GM12878 (cell line): ENCODE measurements at regions not wholly inside any gene's neighbourhood (a gene's known extent, or its start where the extent isn't known, plus 50 kb on each side); places are given as distances from the start of the nearest gene placed in this dataset.

Source experiments
- ATAC-seq: fragments of 200-7000 bp; cut with Tn5 transposase; 3 replicates; pipeline ENCODE4 v1.9.1; 2020; ENCODE audit warnings: mild to moderate bottlenecking, moderate library complexity
- BruUV-seq: library from RNA; stranded (reverse); fragments of 400-500 nt; replicated peaks from 2 replicates; lab custom pipeline; 2021; lab: Mats Ljungman, UMichigan
- CTCF ChIA-PET: fragments of 300-600 bp; sonication (Branson Sonifier 250); formaldehyde crosslinking; extraction: SDS; loops from one replicate; lab custom pipeline; 2021; ENCODE audit warnings: inconsistent platforms; lab: Yijun Ruan, JAX
- POLR2A ChIA-PET: fragments of 350-600 bp; formaldehyde crosslinking; extraction: SDS; loops from one replicate; lab custom pipeline; 2021; ENCODE audit warnings: inconsistent platforms; lab: Charles Lee
- RAD21 ChIA-PET: fragments of 300-600 bp; sonication (Branson Sonifier 250); formaldehyde crosslinking; loops from one replicate; lab custom pipeline; 2023; ENCODE audit warnings: antibody characterized with exemption; ENCODE audit not compliant: unreplicated experiment; lab: Charles Lee
- SMC1A ChIA-PET: fragments of 300-600 bp; sonication (Branson Sonifier 250); formaldehyde crosslinking; loops from one replicate; lab custom pipeline; 2023; ENCODE audit not compliant: unreplicated experiment, uncharacterized antibody; lab: Charles Lee
- DNase-seq: peaks from one replicate; pipeline ENCODE4 v3.0.0-alpha.2; 2011; ENCODE audit warnings: low read depth, low spot score
- FAIRE-seq: peaks from 3 replicates; lab custom pipeline; 2011; peaks lifted over from hg19 to GRCh38; lab: Jason Lieb, UNC
- H2AFZ ChIP-seq: 2 replicates; pipeline ENCODE4 v1.6.0; 2011; ENCODE audit warnings: low read depth, low read length, control low read depth; ENCODE audit not compliant: control insufficient read depth
- H3K27ac ChIP-seq: 2 replicates; pipeline ENCODE4 v1.5.1; 2011; ENCODE audit warnings: control low read depth; ENCODE audit not compliant: control insufficient read depth, insufficient read depth
- H3K27me3 ChIP-seq, 2 experiments: replicated peaks in 1 of 2; 2 replicates each; pipeline versions ENCODE4 v1.6.0 to v1.6.1; 2011; ENCODE audit warnings: low read length in 1 of 2; ENCODE audit not compliant: control insufficient read depth in 2 of 2, insufficient read depth in 2 of 2
- H3K36me3 ChIP-seq, 2 experiments: 2 replicates each; pipeline ENCODE4 v1.5.1; 2011; ENCODE audit warnings: low read length in 1 of 2; ENCODE audit not compliant: control insufficient read depth in 2 of 2, insufficient read depth in 2 of 2
- H3K4me1 ChIP-seq: 2 replicates; pipeline ENCODE4 v1.6.1; 2011; ENCODE audit warnings: mild to moderate bottlenecking, low read length, moderate library complexity, mixed read lengths; ENCODE audit not compliant: control insufficient read depth, insufficient read depth
- H3K4me2 ChIP-seq: 2 replicates; pipeline ENCODE4 v1.6.0; 2011; ENCODE audit warnings: control low read depth; ENCODE audit not compliant: control insufficient read depth, insufficient read depth
- H3K4me3 ChIP-seq: fragments of 200-600 bp; sonication (generic); 2 replicates; pipeline ENCODE4 v1.5.1; 2016
- H3K79me2 ChIP-seq: 2 replicates; pipeline ENCODE4 v1.6.0; 2011; ENCODE audit warnings: low read length; ENCODE audit not compliant: control insufficient read depth, insufficient read depth
- H3K9ac ChIP-seq: 2 replicates; pipeline ENCODE4 v1.8.0; 2011; ENCODE audit warnings: low read length, control low read depth, mixed read lengths; ENCODE audit not compliant: control insufficient read depth, insufficient read depth
- H3K9me3 ChIP-seq: replicated peaks from 3 replicates; pipeline ENCODE4 v1.5.1; 2011; ENCODE audit warnings: mild to moderate bottlenecking, low read length; ENCODE audit not compliant: control insufficient read depth, insufficient read depth
- H4K20me1 ChIP-seq: 2 replicates; pipeline ENCODE4 v1.6.0; 2011; ENCODE audit not compliant: control insufficient read depth, insufficient read depth
- CBX5 ChIP-seq: sonication (generic); IDR thresholded peaks from 2 replicates; pipeline ENCODE4 v1.6.1; 2016; ENCODE audit warnings: low read depth, moderate library complexity, mild to moderate bottlenecking, inconsistent platforms
- CREM ChIP-seq: IDR thresholded peaks from 2 replicates; pipeline ENCODE4 v1.6.1; 2014; ENCODE audit warnings: antibody characterized with exemption, low read depth
- IKZF2 ChIP-seq, 2 experiments: fragments of 450-650 bp; IDR thresholded peaks; 2 replicates each; pipeline ENCODE4 v1.6.1; 2017; ENCODE audit warnings: mild to moderate bottlenecking in 2 of 2, moderate library complexity in 2 of 2
- IRF4 ChIP-seq: IDR thresholded peaks from 2 replicates; pipeline ENCODE4 v1.6.1; 2011; ENCODE audit warnings: low read depth, low read length
- RELA ChIP-seq: fragments of 450-650 bp; IDR thresholded peaks from 2 replicates; pipeline ENCODE4 v1.8.0; 2014; ENCODE audit warnings: borderline replicate concordance; ENCODE audit not compliant: partially characterized antibody
- SKIL ChIP-seq: fragments of 450-650 bp; IDR thresholded peaks from 2 replicates; pipeline ENCODE4 v1.6.1; 2017; ENCODE audit warnings: mild to moderate bottlenecking, low read depth, inconsistent platforms; ENCODE audit not compliant: poor library complexity, severe bottlenecking
- SMC3 ChIP-seq: IDR thresholded peaks from 2 replicates; pipeline ENCODE4 v1.6.1; 2011; ENCODE audit warnings: low read length, improper control_type of control experiment, borderline replicate concordance
- SREBF2 ChIP-seq: IDR thresholded peaks from 2 replicates; pipeline ENCODE4 v1.6.1; 2012; ENCODE audit warnings: mild to moderate bottlenecking, low read length
- TAF1 ChIP-seq: IDR thresholded peaks from 2 replicates; pipeline ENCODE4 v1.6.1; 2011; ENCODE audit warnings: mild to moderate bottlenecking, low read depth, low read length, borderline replicate concordance
- TCF3 ChIP-seq: IDR thresholded peaks from 2 replicates; pipeline ENCODE4 v1.6.1; 2012; ENCODE audit warnings: low read depth, mild to moderate bottlenecking, low read length, borderline replicate concordance; ENCODE audit not compliant: insufficient read depth
- ZNF24 ChIP-seq: fragments of 450-650 bp; IDR thresholded peaks from 2 replicates; pipeline ENCODE4 v1.6.1; 2017; ENCODE audit warnings: antibody characterized with exemption, mild to moderate bottlenecking
- WGBS: methylation state at CpG from one replicate; pipeline ENCODE4 v1.1.6; 2016; ENCODE audit warnings: low lambda C conversion rate; ENCODE audit not compliant: insufficient replicate concordance, insufficient coverage; ENCODE audit errors: missing lambda C conversion rate; 5-methylcytosine and 5-hydroxymethylcytosine counted together
- in situ Hi-C: fragments of 300-500 bp; cut with MboI; formaldehyde crosslinking; loops from 9 replicates; pipeline ENCODE4 v1.14.3; 2018; ENCODE audit warnings: mixed read lengths
- intact Hi-C: fragments of 100-400 bp; cut with micrococcal nuclease; formaldehyde crosslinking; loops from one replicate; pipeline ENCODE4 v1.14.2; 2022; ENCODE audit not compliant: unreplicated experiment
- TF ChIP-seq, protein P1 (sequence below): fragments of 150-350 bp; IDR thresholded peaks from 2 replicates; pipeline ENCODE4 v1.6.1; 2014; ENCODE audit warnings: mild to moderate bottlenecking, low read depth, low read length

- H2AFZ ChIP-seq: no peak overlapping the region
- H3K9me3 ChIP-seq: no peaks in the 10 kb centered on the region
- H3K9ac ChIP-seq: no peak overlapping the region
- TF ChIP-seq, protein P1, sequence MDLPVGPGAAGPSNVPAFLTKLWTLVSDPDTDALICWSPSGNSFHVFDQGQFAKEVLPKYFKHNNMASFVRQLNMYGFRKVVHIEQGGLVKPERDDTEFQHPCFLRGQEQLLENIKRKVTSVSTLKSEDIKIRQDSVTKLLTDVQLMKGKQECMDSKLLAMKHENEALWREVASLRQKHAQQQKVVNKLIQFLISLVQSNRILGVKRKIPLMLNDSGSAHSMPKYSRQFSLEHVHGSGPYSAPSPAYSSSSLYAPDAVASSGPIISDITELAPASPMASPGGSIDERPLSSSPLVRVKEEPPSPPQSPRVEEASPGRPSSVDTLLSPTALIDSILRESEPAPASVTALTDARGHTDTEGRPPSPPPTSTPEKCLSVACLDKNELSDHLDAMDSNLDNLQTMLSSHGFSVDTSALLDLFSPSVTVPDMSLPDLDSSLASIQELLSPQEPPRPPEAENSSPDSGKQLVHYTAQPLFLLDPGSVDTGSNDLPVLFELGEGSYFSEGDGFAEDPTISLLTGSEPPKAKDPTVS: no peak
- no peak for TF ChIP-seq CBX5
- TF ChIP-seq CREM: no peak
- no peak for TF ChIP-seq IKZF2 (IDR thresholded peaks at IDR 0.05)
- TF ChIP-seq SKIL: no peak
- no peak for TF ChIP-seq TAF1
- TF ChIP-seq RELA: no peak
- no peak for TF ChIP-seq IRF4
- no peak for TF ChIP-seq ZNF24
- no peak for TF ChIP-seq TCF3
- TF ChIP-seq SMC3: no peak
- TF ChIP-seq SREBF2: no peak
- no peak overlapping the region for H3K4me2 ChIP-seq
- no peaks in the 10 kb centered on the region for H3K36me3 ChIP-seq
- H4K20me1 ChIP-seq: no peaks in the 10 kb centered on the region
- SMC1A ChIA-PET: interaction anchor here (1.0 kb wide), 1 partner anchor 14 kb away, joined by 3 read pairs; no protein-coding TSS in a partner anchor
- no peak overlapping the region for H3K4me3 ChIP-seq
- WGBS: 53% methylated on average over 2 of the region's 2 CpGs
- no peaks in the 10 kb centered on the region for H3K79me2 ChIP-seq
- in situ Hi-C loops (no loop called here), intact Hi-C loops (no loop called here)
- FAIRE-seq: no peak
- BruUV-seq: no TSS peak
- CTCF ChIA-PET: no interaction called here
- no peak for ATAC-seq
- H3K4me1 ChIP-seq: no peaks in the 10 kb centered on the region
- RAD21 ChIA-PET: no interaction called here
- no peak overlapping the region for H3K27ac ChIP-seq
- POLR2A ChIA-PET: no interaction called here
- H3K27me3 ChIP-seq: no peaks in the 10 kb centered on the region
- no peak for DNase-seq
Measured at GRCh38 chr14:38469156-38469555, 213.3 kb upstream of the CLEC14A start.
